Right kidney (tissue), 1 donor: ENCODE measurements at regions not wholly inside any gene's neighbourhood (a gene's known extent, or its start where the extent isn't known, plus 50 kb on each side); places are given as distances from the start of the nearest gene placed in this dataset.
"Not testable (repeated sequence)": the region's sequence is repeated elsewhere in the genome, so short reads cannot be mapped to it uniquely, and the experiment has no call there.

Source experiments
- DNase-seq: peaks from one replicate; pipeline ENCODE4 v3.0.0-alpha.2; 2016

DNA sequence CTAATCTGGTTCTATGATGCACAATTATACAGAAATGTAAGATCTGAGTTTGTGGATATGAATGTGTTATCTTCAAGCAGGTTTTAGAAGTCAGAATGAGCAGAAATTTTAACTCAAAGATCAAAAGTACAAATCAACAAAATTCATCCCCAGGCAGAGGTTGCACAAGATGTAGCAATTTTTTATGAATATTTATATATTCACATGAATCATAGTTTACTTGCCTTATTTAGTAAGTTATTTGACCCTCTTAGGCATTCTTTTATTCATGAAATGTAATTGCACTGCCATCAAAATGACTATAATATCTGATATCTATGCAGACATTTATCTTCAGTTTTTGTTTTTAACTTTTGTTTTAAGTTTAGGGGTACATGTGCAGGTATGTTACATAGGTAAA lies 103.1 kb upstream of the DAZL start:
- DNase-seq = no peak

- DNase-seq = not testable (repeated sequence)
These were observed 106.5 kb upstream of the DAZL start for GRCh38 chr3:16711691-16712090.

- DNase-seq = no peak
These were observed 110.1 kb upstream of the DAZL start for GRCh38 chr3:16715281-16715680.

DNA sequence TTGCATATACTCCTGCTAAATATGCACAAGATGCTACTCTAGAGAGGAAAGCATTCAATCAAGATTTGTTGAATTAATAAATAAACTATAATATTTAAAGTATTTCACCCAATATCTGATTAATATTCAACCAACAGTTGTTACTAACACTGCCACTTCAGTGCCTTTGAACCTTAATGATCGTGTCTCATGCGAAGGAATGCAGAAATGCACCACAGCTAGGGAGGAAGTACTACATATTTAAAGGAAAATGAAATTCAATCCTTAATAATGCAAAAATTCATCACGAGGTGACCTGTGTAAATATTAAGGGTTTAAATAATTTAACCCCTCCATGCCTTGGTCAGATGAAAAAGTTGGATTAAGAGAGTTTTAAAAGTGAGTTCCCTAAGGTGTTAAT lies 114.2 kb upstream of the DAZL start:
- DNase-seq = no peak

DNA sequence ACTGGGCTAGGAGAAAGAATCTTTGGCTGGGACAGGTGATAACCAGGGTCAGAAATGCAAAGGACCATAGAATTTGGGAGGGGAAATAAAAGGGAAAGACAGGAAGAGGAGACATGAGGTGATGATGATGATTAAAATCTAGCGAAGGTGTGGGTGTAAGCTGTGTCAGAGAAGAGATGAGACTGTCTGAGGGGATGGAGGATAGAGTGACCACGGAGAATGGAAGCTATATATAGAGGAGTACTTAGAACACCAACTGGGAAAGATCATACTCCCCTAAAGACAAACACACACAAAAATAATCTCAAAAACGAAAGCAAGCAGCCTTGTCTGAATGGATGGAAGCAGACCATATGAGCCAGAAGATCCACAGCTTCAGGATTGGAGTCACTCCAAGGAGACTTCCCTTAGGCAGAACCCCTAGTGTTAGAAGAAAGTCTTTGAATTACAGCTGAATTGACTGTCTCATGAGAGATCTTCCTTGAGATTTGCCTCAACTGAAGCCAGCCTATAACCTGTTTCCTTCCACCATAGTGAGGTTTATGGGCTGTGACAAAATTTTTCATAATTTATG lies 115.2 kb upstream of the DAZL start:
- no peak for DNase-seq

- DNase-seq = no peak
These were observed 116.3 kb upstream of the DAZL start for GRCh38 chr3:16721494-16721893.

DNA sequence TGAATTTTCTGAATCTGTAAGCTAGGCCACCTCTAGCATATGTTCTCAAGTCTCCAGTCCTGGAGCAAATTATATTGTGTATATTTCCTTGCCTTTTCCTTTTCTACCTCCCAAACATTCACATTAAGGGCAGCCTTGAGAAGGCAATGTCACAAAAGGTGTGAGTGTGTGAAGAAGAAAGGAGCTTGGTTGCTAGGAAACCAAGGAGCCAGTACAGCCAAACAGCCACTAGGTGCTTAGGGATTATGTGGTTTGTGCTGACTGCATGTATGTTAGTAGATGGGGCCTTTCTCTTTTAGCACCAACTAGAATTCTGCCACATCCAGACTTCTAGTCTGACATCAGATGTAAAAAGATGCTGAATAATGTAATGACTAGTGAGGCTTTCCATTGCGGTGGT lies 118.8 kb upstream of the DAZL start:
- DNase-seq = no peak

- no peak for DNase-seq
These were observed 119.3 kb upstream of the DAZL start for GRCh38 chr3:16724487-16724886.

DNA sequence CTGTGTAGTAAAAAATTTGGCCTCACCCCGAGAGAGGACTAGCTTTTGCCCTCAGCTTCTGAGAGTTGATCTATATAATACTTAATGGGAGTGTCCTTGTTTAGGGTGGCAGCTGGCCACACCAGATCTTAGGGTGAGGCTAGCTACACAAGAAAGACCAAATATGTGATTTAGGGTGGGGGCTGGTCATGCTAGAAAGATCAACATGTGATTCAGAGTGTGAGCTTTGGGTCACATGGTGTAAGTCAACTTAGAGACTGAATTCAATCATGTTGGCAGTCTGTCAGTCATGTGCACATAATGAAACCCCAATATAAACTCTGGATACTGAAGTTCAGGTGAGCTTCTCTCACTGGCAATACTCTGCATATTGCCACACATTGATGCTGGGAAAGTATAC lies 120.7 kb upstream of the DAZL start:
- DNase-seq = no peak

- no peak for DNase-seq
These were observed 123.8 kb upstream of the DAZL start for GRCh38 chr3:16728770-16729745.

- no peak for DNase-seq
These were observed 133.2 kb upstream of the DAZL start for GRCh38 chr3:16738451-16738850.

DNA sequence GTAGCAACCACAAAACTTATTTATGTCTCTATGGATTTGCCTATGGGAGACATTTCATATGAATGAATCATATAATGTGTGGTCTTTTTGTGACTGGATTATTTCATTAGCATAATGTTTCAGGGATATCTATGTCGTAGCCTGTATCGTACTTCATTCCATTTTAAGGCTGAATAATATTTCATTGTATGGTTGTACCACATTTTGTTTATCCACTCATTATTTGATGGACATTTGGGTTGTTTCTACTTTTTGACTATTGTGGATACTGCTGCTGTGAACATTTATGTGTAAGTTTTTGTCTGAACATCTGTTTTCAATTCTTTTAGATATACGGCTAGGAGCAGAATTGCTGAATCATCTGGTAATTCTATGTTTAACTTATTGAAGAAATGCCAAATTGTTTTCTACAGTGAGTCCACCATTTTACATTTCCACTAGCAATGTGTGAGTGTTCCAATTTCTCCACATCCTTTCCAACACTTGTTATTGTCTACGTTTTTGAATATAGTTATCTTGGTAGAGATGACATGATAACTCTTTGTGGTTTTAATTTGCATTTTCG lies 134.4 kb upstream of the DAZL start:
- no peak for DNase-seq

DNA sequence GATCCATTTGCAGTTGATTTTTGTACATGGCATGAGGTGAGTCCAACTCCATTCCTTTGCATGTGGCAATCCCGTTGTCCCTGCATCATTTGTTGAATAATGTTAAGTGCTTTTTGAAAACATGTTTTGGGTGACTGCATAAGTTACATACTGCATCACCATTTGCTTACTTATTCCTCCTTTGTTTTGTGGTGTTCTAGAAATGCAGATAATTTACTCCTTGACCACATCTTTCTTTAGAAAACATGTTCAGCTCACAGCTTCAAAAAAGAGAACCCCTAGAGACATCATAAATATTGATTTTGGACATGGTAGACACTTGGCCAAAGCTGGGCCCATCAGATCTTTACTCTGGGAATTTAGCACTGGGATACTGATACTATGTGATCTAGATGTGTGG lies 135.3 kb upstream of the DAZL start:
- DNase-seq = no peak

DNA sequence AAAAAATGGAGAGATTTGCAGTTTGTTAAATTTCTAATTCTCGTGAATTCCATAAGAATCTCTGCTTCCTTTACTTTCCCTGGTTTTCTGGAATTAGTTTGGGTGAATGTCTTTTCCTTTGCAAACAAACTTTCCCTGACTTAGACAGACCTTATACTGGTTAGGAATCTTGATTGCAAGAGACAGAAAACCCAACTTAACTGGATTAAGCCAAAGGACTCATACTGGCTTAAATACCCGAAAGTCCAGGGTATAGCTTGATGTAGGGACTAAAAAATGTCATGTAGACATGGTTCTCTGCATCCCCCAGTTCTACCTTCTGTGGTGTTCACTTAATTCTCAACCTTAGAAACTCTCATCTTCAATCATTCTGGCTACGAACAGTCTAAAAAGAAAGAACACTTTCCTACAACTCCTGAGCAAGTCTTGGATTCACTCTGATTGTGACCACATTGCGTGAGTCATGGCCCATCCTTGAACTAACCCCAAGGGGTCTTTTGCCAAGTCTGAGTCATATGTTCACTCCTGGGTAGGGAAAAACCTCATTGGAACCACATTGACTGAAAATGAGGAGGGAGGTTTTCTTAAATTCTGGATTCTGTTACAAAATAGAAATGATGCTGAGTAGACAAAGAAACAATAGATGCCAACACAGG lies 136.0 kb upstream of the DAZL start:
- no peak for DNase-seq

DNA sequence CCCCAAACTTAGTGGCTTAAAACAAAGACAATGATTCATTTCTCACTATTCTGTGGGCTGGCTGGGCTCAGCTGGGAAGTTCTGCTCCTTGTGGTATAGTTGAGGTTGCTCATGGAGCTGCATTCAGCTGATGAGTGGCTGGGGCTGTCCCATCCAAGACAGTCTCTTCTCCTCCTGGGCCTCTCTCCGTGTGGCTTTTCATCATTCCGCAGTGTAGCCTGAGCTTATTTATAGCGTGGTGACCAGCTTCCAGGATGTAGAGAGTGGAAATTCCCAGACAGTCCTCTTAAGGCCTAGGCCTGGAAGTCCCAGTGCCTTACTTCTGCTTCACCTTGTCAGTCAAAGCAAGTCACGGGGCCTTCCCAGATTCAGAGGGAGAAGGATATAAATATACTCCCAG lies 136.7 kb upstream of the DAZL start:
- no peak for DNase-seq

DNA sequence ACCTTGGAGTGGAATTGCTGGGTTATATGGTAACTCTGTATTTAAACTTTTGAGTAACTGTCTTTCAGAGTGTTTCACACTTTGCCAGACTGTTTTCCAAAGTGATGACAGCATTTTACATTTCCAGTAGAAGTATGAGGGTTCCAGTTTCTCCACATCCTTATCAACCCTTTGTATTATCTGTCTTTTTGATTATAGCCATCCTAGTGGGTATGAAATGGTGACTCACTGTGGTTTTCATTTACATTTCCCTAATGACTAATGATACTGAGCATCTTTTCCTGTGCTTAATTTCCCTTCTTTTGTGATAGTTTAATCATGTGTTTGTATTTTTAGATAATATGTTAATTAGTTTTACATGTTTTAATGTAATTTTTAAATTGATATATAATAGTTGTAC lies 138.1 kb upstream of the DAZL start:
- DNase-seq = no peak

DNA sequence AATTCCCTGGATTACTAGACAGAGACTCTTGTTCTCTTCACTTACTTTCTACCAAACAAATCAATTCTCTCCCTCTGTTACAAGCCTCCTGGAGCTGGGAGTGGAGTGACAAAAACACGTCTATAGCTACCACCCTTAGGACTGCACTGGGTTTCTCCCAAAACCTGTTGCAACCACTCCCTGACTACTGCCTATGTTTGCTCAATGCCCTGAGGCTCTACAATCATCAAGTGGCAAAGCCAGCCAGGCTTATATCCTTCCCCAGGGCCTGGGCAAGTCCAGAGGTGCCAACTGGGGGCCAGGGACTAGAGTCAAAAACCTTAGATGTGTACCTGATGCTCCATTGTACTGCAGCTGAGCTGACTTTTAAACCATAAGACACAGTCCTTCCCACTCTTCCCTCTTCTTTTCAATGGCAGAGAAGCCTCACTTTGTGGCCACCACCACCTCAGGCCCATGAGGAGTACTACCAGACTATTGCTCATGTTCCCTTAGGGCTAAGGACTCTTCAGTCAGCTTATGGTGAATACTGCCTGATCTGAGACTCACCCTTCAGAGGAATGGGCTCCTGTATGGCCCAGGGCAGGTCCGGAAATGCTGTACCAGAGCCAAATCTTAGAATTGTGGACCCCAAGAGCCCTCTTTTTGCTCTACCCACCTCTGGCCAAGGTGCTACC lies 125.4 kb upstream of the PLCL2 start:
- DNase-seq = no peak

GRCh38 chr3:16761571-16761970 lies 123.2 kb upstream of the PLCL2 start:
- no peak for DNase-seq

- DNase-seq = no peak
These were observed 119.1 kb upstream of the PLCL2 start for GRCh38 chr3:16765661-16766060.

GRCh38 chr3:16767006-16767405 lies 117.7 kb upstream of the PLCL2 start:
- no peak for DNase-seq

GRCh38 chr3:16768014-16768413 lies 116.7 kb upstream of the PLCL2 start:
- no peak for DNase-seq

- peak; percentile 6 for DNase-seq
These were observed 115.8 kb upstream of the PLCL2 start for GRCh38 chr3:16768956-16769355.

DNA sequence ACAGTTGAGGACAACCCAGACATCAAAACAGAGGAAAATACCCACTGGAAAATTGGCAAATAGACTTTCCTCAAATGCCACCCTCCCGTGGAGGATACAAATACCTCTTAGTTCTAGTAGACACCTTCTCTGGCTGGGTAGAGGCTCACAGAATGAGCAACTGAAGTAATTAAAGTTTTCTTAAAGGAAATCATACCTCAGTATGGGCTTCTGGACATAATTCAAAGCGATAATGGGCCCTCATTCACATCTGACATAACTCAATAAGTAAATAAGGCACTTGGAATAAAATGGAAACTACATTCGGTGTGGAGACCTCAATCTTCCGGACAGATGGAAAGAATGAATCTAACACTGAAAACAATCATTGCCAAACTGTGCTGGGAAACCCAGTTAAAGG lies 115.2 kb upstream of the PLCL2 start:
- DNase-seq = no peak
